ENCODE measurements at regions not wholly inside any gene's neighbourhood (a gene's known extent, or its start where the extent isn't known, plus 50 kb on each side); places are given as distances from the start of the nearest gene placed in this dataset.

- H3K23ac ChIP-seq (ENCODE audit: low read depth, low read length) = no peak overlapping the region
- ChIA-PET CTCF (no interaction called here), POLR2A (ENCODE audit: unreplicated experiment) (no interaction called here)
- H3K9ac ChIP-seq (ENCODE audit: low read depth, low read length) = no peak overlapping the region
- H3K79me1 ChIP-seq (ENCODE audit: low read depth in 1 of 2, low read length in 2 of 2) = no peaks in the 10 kb centered on the region
- H3K9me1 ChIP-seq (ENCODE audit: insufficient read depth, low read length) = no peaks in the 10 kb centered on the region
- no peak overlapping the region for H3K56ac ChIP-seq (ENCODE audit: extremely low read depth, insufficient read depth, low read length)
- no peak overlapping the region for H2BK15ac ChIP-seq (ENCODE audit: low read depth, low read length)
- no peak for TF ChIP-seq NFE2L2 (IDR thresholded peaks at IDR 0.05; ENCODE audit: low read depth, low read length)
- no peak for TF ChIP-seq MXI1 (IDR thresholded peaks at IDR 0.05; ENCODE audit: borderline replicate concordance, low read depth, low read length)
- no peak for TF ChIP-seq MAFK (IDR thresholded peaks at IDR 0.05; ENCODE audit: low read depth, low read length)
- TF ChIP-seq USF2 (IDR thresholded peaks at IDR 0.05; ENCODE audit: low read depth, low read length) = no peak
- no peak for TF ChIP-seq SMC3 (IDR thresholded peaks at IDR 0.05; ENCODE audit: low read depth, low read length)
- no peak overlapping the region for H2BK20ac ChIP-seq (ENCODE audit: low read depth, low read length)
- H3K4ac ChIP-seq (ENCODE audit: low read depth, low read length) = no peak overlapping the region
- in situ Hi-C loops (cut with MboI; ENCODE audit: low sequenced_read_pairs) = no loop called here
- dilution Hi-C loops (cut with HindIII; ENCODE audit: low sequenced_read_pairs, unreplicated experiment) = no loop called here
- H3K18ac ChIP-seq (ENCODE audit: low read depth, low read length) = no peak overlapping the region
- ATAC-seq (ENCODE audit: low read depth) (no peak), DNase-seq (no peak)
- no peak overlapping the region for H2AFZ ChIP-seq (replicated peaks; ENCODE audit: low read length, poor library complexity)
- no peaks in the 10 kb centered on the region for H3K36me3 ChIP-seq (ENCODE audit: control insufficient read depth, insufficient read depth, low read length)
- no peak overlapping the region for H2AK9ac ChIP-seq (replicated peaks; ENCODE audit: low read depth, low read length, poor library complexity)
- H3K14ac ChIP-seq (replicated peaks; ENCODE audit: low read depth, low read length) = no peak overlapping the region
- no CpG with 5 or more reads among the region's 3 CpGs for WGBS, 2 experiments (ENCODE audit: extremely low coverage in 2 of 2, insufficient read length in 1 of 2)
- BruUV-seq (replicated peaks) = no TSS peak
- H3K27me3 ChIP-seq (ENCODE audit: control insufficient read depth, insufficient read depth, low read length) = no peaks in the 10 kb centered on the region
- H4K91ac ChIP-seq (ENCODE audit: insufficient read depth, low read depth, low read length) = no peak overlapping the region
- H4K5ac ChIP-seq (ENCODE audit: low read depth, low read length) = no peak overlapping the region
- no peak overlapping the region for H4K8ac ChIP-seq (ENCODE audit: low read depth in 2 of 2, low read length in 2 of 2)
- H3K4me3 ChIP-seq (ENCODE audit: insufficient read depth, low read depth, low read length) = no peak overlapping the region
- no peak overlapping the region for H3K4me2 ChIP-seq (ENCODE audit: low read depth, low read length)
- no peaks in the 10 kb centered on the region for H4K20me1 ChIP-seq (ENCODE audit: insufficient read depth, low read length)
- no peak overlapping the region for H2AK5ac ChIP-seq (ENCODE audit: low read depth, low read length)
- no peak overlapping the region for H2BK120ac ChIP-seq (ENCODE audit: low read depth, low read length)
- no peaks in the 10 kb centered on the region for H3K4me1 ChIP-seq (ENCODE audit: control insufficient read depth, insufficient read depth, low read length)
- intact Hi-C loops (cut with micrococcal nuclease) = no loop called here
- H3K9me3 ChIP-seq (ENCODE audit: control insufficient read depth, insufficient read depth, low read length) = peaks cover 5% of the 10 kb centered on the region
- H2BK5ac ChIP-seq (ENCODE audit: low read depth, low read length, poor library complexity, severe bottlenecking) = no peak overlapping the region
- no peak overlapping the region for H3K27ac ChIP-seq (ENCODE audit: insufficient read depth, low read length)
Observed at GRCh38 chr5:26343801-26344325, 694.5 kb downstream of the CDH9 start.

Data from IMR-90 (cell line).